ENCODE measurements at regions not wholly inside any gene's neighbourhood (a gene's known extent, or its start where the extent isn't known, plus 50 kb on each side); places are given as distances from the start of the nearest gene placed in this dataset.

DNA sequence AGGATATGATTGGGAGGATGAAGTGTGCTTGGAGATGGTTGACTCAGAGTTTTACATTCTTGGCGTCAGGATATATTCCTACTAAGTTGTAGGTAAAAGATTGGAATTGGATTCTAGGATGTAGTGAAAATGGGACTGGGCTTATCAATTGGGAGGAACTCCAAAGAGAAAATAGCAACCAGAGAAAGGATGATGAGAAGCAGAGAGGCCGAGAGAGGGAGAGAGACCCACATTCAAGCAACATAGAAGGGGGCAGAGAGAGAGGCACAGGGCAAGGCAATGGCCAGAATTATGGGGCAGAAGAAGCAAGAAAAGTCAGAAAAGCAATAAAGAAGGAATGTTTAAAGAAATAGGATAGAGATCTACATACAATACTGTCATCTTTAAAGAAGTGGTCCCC is 217.9 kb upstream of the ACTBL2 start:
- peaks cover 25% of the 10 kb centered on the region for H3K4me1 ChIP-seq
- H3K27me3 Mint-ChIP-seq (ENCODE audit: insufficient read depth, low read depth) = peaks cover 1% of the 10 kb centered on the region
- H2AFZ ChIP-seq (replicated peaks) = no peak overlapping the region
- H3F3A ChIP-seq (ENCODE audit: low read depth) = no peaks in the 10 kb centered on the region
- H3K27ac Mint-ChIP-seq = no peak overlapping the region
- no peak overlapping the region for H3K4me2 ChIP-seq
- peaks cover 3% of the 10 kb centered on the region for H3K36me3 Mint-ChIP-seq
- DNase-seq (ENCODE audit: low spot score) = no peak
- peaks cover 10% of the 10 kb centered on the region for H3K4me1 Mint-ChIP-seq
- no peaks in the 10 kb centered on the region for H3K79me2 ChIP-seq (ENCODE audit: low read depth)
- H3K36me3 ChIP-seq = no peaks in the 10 kb centered on the region
- no peak overlapping the region for H3K27ac ChIP-seq
- H3K4me3 ChIP-seq = no peak overlapping the region
- no peaks in the 10 kb centered on the region for H3K27me3 ChIP-seq
- no peak for TF ChIP-seq EZH2 (IDR thresholded peaks at IDR 0.05)
- no peaks in the 10 kb centered on the region for H3K9me3 Mint-ChIP-seq
- H3K4me3 Mint-ChIP-seq = no peak overlapping the region
- H3K9ac ChIP-seq = no peak overlapping the region
- H3K9me3 ChIP-seq (ENCODE audit: low read depth) = no peaks in the 10 kb centered on the region
- no peaks in the 10 kb centered on the region for H4K20me1 ChIP-seq (ENCODE audit: low read depth)

- no peak overlapping the region for H3K4me3 Mint-ChIP-seq
- no peaks in the 10 kb centered on the region for H3K9me3 Mint-ChIP-seq
- H3K27ac Mint-ChIP-seq = no peak overlapping the region
Observed at GRCh38 chr5:57700072-57700471, 217.5 kb upstream of the ACTBL2 start.

GRCh38 chr5:57698802-57699201 is 216.2 kb upstream of the ACTBL2 start:
- TF ChIP-seq EZH2 (IDR thresholded peaks at IDR 0.05) (no peak), EZH2phosphoT487 (IDR thresholded peaks at IDR 0.05) (no peak), CTCF (IDR thresholded peaks at IDR 0.05) (no peak)

More at GRCh38 chr5:57700072-57700471, 217.5 kb upstream of the ACTBL2 start:
- Histone ChIP-seq H3K27me3 (no peaks in the 10 kb centered on the region), H3F3A (ENCODE audit: low read depth) (no peaks in the 10 kb centered on the region), H4K20me1 (ENCODE audit: low read depth) (no peaks in the 10 kb centered on the region), H3K9ac (no peak overlapping the region), H3K4me3 (no peak overlapping the region), H3K9me3 (ENCODE audit: low read depth) (no peaks in the 10 kb centered on the region), H3K4me2 (no peak overlapping the region), H3K4me1 (peaks cover 25% of the 10 kb centered on the region), H3K36me3 (no peaks in the 10 kb centered on the region), H3K79me2 (ENCODE audit: low read depth) (no peaks in the 10 kb centered on the region), H3K27ac (no peak overlapping the region), H2AFZ (replicated peaks) (no peak overlapping the region)
- DNase-seq (ENCODE audit: low spot score) = no peak
- no peak for TF ChIP-seq CTCF (IDR thresholded peaks at IDR 0.05)
- no peak for TF ChIP-seq EZH2phosphoT487 (IDR thresholded peaks at IDR 0.05)
- no peak for TF ChIP-seq EZH2 (IDR thresholded peaks at IDR 0.05)
- H3K27me3 Mint-ChIP-seq (ENCODE audit: insufficient read depth, low read depth) = peaks cover 2% of the 10 kb centered on the region
- H3K36me3 Mint-ChIP-seq = peaks cover 3% of the 10 kb centered on the region
- H3K4me1 Mint-ChIP-seq = peaks cover 10% of the 10 kb centered on the region

DNA sequence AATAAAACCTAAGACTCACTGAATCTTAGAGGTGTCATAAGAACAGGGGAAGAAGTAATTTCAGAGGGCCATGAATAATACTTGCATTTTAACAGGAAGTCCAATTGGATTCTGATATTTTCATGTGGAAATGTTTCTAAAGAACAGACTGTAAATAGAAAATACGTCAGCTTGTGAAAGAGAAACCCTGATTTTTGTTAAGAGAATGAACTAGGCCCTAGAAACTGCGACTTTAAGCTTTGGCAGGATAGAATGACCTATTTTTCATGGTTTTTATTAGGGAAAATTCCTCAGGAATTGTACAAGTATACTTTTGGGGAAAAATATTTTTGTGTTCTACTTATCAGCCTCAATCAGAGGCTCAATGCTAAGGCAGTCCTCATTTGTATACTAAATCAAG is 215.5 kb upstream of the ACTBL2 start:
- no peak for TF ChIP-seq EZH2 (IDR thresholded peaks at IDR 0.05)
- no peak for TF ChIP-seq EZH2phosphoT487 (IDR thresholded peaks at IDR 0.05)
- TF ChIP-seq CTCF (IDR thresholded peaks at IDR 0.05) = no peak
- H3K4me2 ChIP-seq = no peak overlapping the region
- no peaks in the 10 kb centered on the region for H3F3A ChIP-seq (ENCODE audit: low read depth)
- Mint-ChIP-seq H3K4me1 (peaks cover 19% of the 10 kb centered on the region), H3K27ac (no peak overlapping the region), H3K27me3 (ENCODE audit: insufficient read depth, low read depth) (peaks cover 2% of the 10 kb centered on the region), H3K4me3 (no peak overlapping the region), H3K36me3 (peaks cover 3% of the 10 kb centered on the region), H3K9me3 (no peaks in the 10 kb centered on the region)
- H3K9ac ChIP-seq = no peak overlapping the region
- H3K9me3 ChIP-seq (ENCODE audit: low read depth) = no peaks in the 10 kb centered on the region
- H3K4me1 ChIP-seq = peaks cover 25% of the 10 kb centered on the region
- no peaks in the 10 kb centered on the region for H4K20me1 ChIP-seq (ENCODE audit: low read depth)
- H3K36me3 ChIP-seq = no peaks in the 10 kb centered on the region
- H3K79me2 ChIP-seq (ENCODE audit: low read depth) = no peaks in the 10 kb centered on the region
- H3K27ac ChIP-seq = no peak overlapping the region
- no peak overlapping the region for H3K4me3 ChIP-seq
- no peak for DNase-seq (ENCODE audit: low spot score)
- no peaks in the 10 kb centered on the region for H3K27me3 ChIP-seq
- no peak overlapping the region for H2AFZ ChIP-seq (replicated peaks)

More at GRCh38 chr5:57698802-57699201, 216.2 kb upstream of the ACTBL2 start:
- no peak overlapping the region for H2AFZ ChIP-seq (replicated peaks)
- peaks cover 25% of the 10 kb centered on the region for H3K4me1 ChIP-seq
- no peaks in the 10 kb centered on the region for H3K36me3 ChIP-seq
- Mint-ChIP-seq H3K9me3 (no peaks in the 10 kb centered on the region), H3K4me3 (no peak overlapping the region), H3K27me3 (ENCODE audit: insufficient read depth, low read depth) (peaks cover 2% of the 10 kb centered on the region), H3K4me1 (peaks cover 12% of the 10 kb centered on the region), H3K27ac (no peak overlapping the region), H3K36me3 (peaks cover 3% of the 10 kb centered on the region)
- no peaks in the 10 kb centered on the region for H3K27me3 ChIP-seq
- no peak overlapping the region for H3K4me2 ChIP-seq
- DNase-seq (ENCODE audit: low spot score) = peak; percentile 14
- H3K9me3 ChIP-seq (ENCODE audit: low read depth) = no peaks in the 10 kb centered on the region
- H3K79me2 ChIP-seq (ENCODE audit: low read depth) = no peaks in the 10 kb centered on the region
- no peaks in the 10 kb centered on the region for H4K20me1 ChIP-seq (ENCODE audit: low read depth)
- H3K27ac ChIP-seq = no peak overlapping the region
- H3F3A ChIP-seq (ENCODE audit: low read depth) = no peaks in the 10 kb centered on the region
- H3K4me3 ChIP-seq = no peak overlapping the region
- H3K9ac ChIP-seq = no peak overlapping the region
